NCI-H2081 treated with DMSO at 0.1 percent for 48 hours (cell line): ENCODE measurements at regions not wholly inside any gene's neighbourhood (a gene's known extent, or its start where the extent isn't known, plus 50 kb on each side); places are given as distances from the start of the nearest gene placed in this dataset.

ENCODE experiments used
- DNase-seq: peaks from one replicate; lab custom pipeline; 2025; lab: John Stamatoyannopoulos, UW

GRCh38 chr20:10921491-10922010, 247.8 kb upstream of the JAG1 start:
- DNase-seq = no peak

GRCh38 chr20:10922506-10922905, 248.7 kb upstream of the JAG1 start:
- DNase-seq = no peak

GRCh38 chr20:10922941-10923340, 249.1 kb upstream of the JAG1 start:
- no peak for DNase-seq

GRCh38 chr20:10924644-10925201, 250.9 kb upstream of the JAG1 start:
- no peak for DNase-seq

GRCh38 chr20:10925767-10926166, 252.0 kb upstream of the JAG1 start:
- DNase-seq = no peak

GRCh38 chr20:10927011-10927583, 253.3 kb upstream of the JAG1 start:
- no peak for DNase-seq

GRCh38 chr20:10927936-10928840, 254.4 kb upstream of the JAG1 start:
- DNase-seq = no peak

- no peak for DNase-seq
Measured at GRCh38 chr20:10928841-10929421, 255.1 kb upstream of the JAG1 start.

GRCh38 chr20:10935658-10936402, 262.0 kb upstream of the JAG1 start:
- DNase-seq = no peak

- DNase-seq = no peak
Measured at GRCh38 chr20:10936786-10937185, 263.0 kb upstream of the JAG1 start.

GRCh38 chr20:10939331-10939941, 265.6 kb upstream of the JAG1 start:
- DNase-seq = no peak

GRCh38 chr20:10940941-10941340, 267.1 kb upstream of the JAG1 start:
- no peak for DNase-seq

GRCh38 chr20:10943686-10944265, 270.0 kb upstream of the JAG1 start:
- DNase-seq = no peak

GRCh38 chr20:10946124-10946880, 272.5 kb upstream of the JAG1 start:
- no peak for DNase-seq

GRCh38 chr20:10947726-10948125, 273.9 kb upstream of the JAG1 start:
- no peak for DNase-seq

GRCh38 chr20:10949930-10950783, 276.4 kb upstream of the JAG1 start:
- no peak for DNase-seq

GRCh38 chr20:10951216-10951615, 277.4 kb upstream of the JAG1 start:
- DNase-seq = no peak

- DNase-seq = no peak
Measured at GRCh38 chr20:10951904-10952303, 278.1 kb upstream of the JAG1 start.

- no peak for DNase-seq
Measured at GRCh38 chr20:10953437-10953836, 279.6 kb upstream of the JAG1 start.
